ELF-1 (cell line): ENCODE measurements at regions not wholly inside any gene's neighbourhood (a gene's known extent, or its start where the extent isn't known, plus 50 kb on each side); places are given as distances from the start of the nearest gene placed in this dataset.

Source experiments
- DNase-seq: peaks from one replicate; pipeline ENCODE4 v3.0.0-alpha.2; 2016; ENCODE audit warnings: low read depth, low spot score

GRCh38 chr20:36082315-36082915 is 72.1 kb upstream of the EPB41L1 start:
- no peak for DNase-seq

- peak; percentile 52 for DNase-seq
Measured at GRCh38 chr20:36083200-36083599, 71.3 kb upstream of the EPB41L1 start.

DNA sequence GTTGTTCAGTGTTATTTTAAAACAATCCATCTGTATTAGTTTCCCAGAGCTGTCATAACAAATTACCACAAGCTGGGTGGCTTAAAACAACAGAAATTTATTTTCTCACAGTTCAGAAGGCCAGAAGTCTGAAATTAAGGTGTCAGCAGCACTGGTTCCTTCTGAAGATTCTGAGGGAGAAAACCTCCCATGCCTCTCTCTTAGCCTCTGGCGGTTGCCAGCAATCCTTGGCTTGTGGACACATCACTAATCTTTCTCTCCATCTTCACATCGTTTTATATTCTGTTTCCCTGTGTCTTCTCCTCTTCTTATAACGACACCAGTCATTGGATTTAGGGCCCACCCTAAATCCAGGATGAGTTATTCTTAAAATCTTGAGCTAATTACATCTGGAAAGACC is 70.2 kb upstream of the EPB41L1 start:
- DNase-seq: no peak

DNA sequence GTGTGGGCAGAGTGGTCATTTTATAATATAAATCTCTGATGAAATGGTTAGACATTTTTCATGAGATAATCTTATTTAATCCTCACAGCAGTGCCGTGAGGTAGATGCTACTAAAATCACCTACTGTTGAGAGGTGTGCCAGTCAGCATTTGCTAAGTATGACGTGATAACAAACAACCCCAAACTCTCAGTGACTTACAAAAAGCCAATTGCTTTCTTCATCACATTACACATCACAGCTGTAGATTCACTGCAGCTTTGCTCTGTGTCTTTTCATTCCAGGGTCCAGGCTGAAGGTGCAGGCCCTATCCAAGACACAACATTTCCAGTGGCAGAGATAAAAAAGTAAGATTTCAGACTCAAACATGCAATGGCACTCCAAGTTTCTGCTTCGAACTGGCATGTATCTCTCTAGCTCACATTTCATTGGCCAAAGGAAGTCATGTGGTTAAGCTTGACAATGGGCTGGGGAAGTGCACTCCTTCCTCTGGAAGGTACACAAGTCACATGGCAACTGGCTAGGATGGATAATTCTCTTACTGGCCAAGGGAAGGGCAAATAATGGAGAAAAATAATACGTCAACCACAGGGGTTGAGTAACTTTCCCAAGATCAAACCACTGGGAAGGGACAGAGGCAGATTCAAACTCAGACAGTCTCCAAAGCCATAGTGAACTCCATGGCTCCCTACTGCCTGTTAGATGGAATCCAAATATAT is 69.5 kb upstream of the EPB41L1 start:
- DNase-seq: no peak

DNA sequence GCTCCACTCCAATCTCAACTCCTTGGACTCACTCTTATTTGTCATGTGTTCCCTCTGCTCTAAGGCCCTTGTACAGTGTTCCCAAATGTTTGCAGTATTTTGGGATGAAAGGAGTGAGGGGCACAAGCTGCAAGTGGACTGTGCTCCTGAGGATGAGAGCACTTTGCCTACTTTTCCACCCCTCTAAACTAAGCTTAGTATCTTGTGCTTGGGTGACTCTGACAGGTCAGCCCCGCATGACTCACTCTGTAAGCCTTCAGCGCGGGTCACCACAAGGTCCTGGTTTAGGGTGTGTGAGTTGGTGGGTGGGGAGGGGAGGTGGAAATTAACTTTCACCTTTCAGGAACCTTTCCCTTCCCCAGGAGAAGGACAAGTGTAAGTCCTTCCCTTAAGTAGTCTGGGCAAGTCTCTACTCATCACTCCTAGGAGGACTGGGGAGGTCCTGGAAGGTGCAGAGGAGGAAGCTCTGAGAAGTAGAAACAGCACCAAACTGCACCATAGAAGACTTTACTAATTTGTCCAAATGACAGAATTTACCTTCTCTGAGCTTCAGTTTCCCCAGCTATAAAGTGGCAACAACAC is 68.8 kb upstream of the EPB41L1 start:
- DNase-seq: peak; percentile 74

DNA sequence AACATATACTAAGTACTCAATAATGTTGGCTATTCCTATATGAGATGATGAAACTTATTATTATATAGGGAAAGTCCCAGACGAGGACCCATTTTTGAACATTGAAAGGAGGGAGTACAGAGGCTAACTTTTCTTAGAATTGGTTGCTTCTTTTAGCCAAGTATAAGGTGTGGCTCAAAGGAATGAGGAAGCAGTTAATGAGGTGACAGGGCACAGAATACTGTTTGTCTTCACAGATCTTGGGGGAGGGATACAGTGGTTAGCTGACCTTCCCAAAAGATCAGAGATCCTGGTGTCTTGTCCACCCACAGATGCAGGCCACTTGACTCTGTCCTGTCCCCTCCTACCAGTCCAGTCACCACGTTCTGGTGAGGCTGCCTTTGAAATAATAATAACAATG is 67.8 kb upstream of the EPB41L1 start:
- no peak for DNase-seq

DNA sequence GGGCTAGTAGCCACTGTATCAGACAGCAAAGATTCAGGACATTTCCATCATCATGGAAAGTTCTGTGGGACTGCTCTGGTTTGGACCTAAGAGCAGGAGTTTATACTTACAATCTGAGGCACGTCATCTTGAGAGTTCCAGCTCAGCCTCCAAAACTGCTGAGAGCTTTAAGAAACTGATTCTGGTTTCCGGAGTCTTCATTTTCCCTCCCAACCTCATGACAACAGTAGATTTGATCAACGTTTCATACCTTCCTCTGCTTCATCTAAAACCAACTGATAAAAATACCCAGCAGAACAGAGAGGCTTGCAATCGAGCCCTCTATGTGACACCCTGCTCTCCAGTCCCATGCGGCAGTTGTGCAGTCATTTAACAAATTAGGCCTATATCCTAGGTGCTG is 64.3 kb upstream of the EPB41L1 start:
- DNase-seq: no peak

DNA sequence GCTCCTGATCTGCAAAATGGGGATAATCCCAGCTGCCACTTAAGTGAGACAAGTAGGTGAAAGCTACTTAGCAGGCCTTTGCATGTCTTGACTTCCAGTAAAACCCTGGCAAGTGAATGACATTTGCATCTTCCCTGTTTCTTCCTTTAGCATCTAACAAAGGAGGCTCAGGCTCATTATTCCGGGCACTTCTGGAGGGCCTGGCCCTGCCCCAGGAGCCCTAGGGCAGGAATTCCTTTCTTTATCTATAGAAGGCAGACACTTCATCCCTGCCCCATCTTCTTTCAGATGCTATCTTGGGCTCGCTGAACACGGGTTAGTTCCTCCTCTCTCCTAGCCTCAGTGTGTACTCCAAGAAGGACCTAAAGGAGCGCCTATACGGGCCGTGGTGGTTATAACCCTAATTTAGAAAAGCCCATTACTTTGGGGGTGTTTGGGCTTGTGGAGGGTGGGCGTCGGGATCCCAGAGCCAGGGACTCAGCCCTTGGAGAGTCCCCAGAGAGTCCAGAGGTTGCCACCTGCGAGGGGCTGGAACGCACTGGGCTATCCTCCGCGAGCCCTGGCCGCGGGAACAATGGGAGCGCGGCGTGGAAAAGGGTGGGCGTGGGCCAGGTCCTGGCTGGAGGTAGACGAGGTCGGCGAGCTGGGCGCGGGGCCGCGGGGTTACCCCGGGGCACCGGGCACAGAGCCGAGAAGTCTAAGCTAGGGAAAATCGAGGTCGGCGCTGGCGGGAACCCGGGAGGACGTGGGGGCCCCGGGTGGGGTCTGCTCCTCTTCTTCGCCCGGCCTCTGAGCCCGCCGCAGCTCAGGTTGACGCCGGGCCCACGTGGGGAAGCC is 62.8 kb upstream of the EPB41L1 start:
- DNase-seq: peak; percentile 92

DNA sequence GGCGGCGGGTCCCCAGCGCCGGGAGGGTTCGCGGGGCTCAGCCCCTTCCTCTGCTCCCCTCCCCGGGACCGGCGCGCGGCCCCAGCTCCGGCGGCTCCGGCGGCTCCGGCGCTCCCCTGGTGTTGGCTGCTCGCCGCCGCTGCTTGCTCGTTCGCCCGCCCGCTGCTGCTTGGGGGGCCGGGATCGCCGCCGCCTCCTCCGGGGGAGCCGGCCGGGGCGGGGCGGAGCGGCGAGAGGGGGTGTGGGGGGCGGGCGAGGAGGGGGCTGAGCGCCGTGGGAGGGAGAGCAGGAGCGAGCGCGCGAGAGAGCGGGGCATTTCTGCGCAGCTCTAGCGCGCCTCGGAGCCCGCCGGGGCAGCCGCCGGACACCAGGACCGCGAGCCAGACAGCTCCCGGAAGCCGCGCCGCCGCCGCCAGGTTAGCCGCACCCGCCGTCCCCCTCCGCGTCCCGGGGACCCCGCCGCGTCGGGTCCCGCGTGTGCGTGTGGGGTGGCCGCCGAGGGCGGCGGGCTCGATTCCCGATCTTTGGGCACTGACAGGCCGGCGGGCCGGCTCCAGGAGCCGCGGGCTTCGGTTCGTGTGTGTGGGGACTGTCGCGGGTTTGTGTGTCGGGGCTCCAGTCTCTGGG is 62.0 kb upstream of the EPB41L1 start:
- DNase-seq: no peak

- no peak for DNase-seq
Measured at GRCh38 chr20:36093025-36093803, 61.3 kb upstream of the EPB41L1 start.

DNA sequence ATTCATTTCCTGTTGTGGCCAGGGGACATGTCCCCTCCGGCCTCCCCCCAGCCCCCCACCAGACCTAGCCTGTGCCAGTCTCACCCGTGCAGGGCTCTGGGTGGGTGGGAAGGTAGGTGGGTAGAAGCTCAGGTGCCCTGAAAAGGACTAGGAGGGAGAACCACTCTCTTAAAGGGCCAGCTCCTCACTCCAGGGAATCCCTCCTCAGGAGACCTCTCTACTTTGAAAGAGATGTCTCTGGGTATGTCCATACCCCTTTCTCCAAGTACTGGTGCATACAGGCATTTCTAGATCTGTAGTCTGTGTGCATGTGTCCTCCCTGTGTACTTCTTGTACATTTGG is 60.8 kb upstream of the EPB41L1 start:
- no peak for DNase-seq

GRCh38 chr20:36094497-36094896 is 60.0 kb upstream of the EPB41L1 start:
- no peak for DNase-seq

GRCh38 chr20:36096435-36096834 is 58.1 kb upstream of the EPB41L1 start:
- DNase-seq: no peak

- peak; percentile 88 for DNase-seq
Measured at GRCh38 chr20:36097337-36098151, 57.0 kb upstream of the EPB41L1 start.

- DNase-seq: no peak
Measured at GRCh38 chr20:36098364-36098763, 56.2 kb upstream of the EPB41L1 start.

- DNase-seq: no peak
Measured at GRCh38 chr20:36099106-36099505, 55.4 kb upstream of the EPB41L1 start.

DNA sequence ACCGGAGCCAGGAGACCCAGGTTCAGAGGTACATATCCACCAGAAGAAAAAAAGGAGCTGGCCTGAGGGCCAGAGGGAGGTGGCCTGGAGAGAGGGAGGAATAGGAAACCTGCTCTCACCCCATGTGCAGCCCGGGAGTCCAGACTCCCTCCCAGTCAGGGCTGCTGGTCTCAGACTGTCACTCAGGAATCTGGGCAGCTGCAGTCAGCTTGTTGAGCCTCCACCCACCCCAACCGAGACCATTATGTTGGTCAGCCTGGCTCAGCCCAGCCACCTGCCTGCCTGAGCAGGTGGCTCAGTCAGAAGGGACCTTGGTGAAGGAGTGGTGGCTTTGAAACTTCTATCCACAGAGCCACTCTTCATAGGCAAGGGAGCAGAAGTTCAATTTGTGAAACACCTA is 53.3 kb upstream of the EPB41L1 start:
- peak; percentile 85 for DNase-seq

DNA sequence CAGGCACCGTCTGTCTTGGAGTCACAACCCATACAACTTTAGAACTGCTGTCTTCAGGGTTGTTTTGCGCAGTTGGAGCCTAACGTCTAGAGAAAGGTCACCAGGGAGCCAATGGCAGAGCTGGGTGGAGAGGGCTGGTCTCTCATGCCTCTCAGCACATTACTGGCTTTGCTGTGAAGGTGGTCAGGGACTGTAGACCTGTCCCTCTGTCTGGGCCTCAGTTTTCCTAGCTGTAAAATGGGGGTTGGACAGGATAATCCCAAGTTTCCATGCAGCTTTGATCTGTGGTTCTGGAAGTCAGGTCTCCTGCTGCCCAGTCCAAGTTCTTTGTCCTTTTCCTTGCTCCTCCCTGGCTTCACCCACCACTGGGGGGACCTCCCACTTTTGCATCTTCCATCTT is 52.2 kb upstream of the EPB41L1 start:
- DNase-seq: no peak

DNA sequence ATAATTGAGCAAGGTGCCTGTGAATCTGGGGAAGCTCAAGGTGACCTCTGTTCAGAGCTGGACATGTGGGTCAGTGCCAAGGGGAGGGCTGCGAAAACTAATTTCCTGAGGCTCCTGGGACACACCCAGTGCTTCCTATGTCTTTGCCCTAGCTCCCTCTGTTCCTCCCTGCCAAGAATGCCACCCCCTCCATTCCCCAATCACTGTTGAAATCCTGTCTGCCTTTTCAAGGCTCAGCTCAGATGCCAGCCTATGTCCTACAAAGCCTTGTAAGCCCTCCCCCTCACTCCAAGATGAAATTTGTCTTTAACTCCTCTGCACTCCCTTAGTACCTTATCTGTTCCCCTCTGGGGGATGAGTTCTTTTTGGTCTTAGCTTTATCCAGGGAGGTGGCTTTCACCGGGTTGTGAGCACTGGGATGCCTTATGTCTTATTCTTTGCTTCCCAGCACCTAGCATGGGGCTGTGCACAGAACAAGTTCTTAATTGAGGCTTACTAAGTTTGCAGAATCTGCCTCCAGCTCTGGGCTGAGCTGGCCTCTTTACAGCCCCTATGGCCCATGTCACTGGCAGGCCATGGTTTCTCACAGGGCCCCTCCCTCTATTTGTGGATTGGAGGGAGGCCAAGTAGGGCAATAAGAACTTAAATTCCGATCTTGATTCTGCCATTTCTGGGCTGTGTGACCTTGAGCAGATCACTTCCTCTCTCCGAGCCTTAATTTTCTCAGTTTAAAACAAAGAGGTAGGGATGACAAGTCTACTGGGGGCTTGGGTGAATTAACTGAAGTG is 51.5 kb upstream of the EPB41L1 start:
- no peak for DNase-seq

- no peak for DNase-seq
Measured at GRCh38 chr20:36104244-36104643, 50.3 kb upstream of the EPB41L1 start.
